Naive thymus-derived CD4-positive, alpha-beta T cell (primary cell): ENCODE measurements at regions not wholly inside any gene's neighbourhood (a gene's known extent, or its start where the extent isn't known, plus 50 kb on each side); places are given as distances from the start of the nearest gene placed in this dataset.

Experiments
- ATAC-seq: fragments of 150-1000 bp; cut with Tn5 transposase; 2 replicates; pipeline ENCODE4 v1.10.0; 2021; ENCODE audit warnings: mild to moderate bottlenecking, moderate library complexity
- CTCF ChIA-PET: fragments of 350-600 bp; sonication (Branson Sonifier 250); formaldehyde crosslinking; loops from one replicate; lab custom pipeline; 2021; ENCODE audit warnings: antibody characterized with exemption; lab: Charles Lee
- POLR2A ChIA-PET: fragments of 350-600 bp; sonication (Branson Sonifier 250); formaldehyde crosslinking; loops from one replicate; lab custom pipeline; 2021; ENCODE audit warnings: antibody characterized with exemption, inconsistent platforms; lab: Charles Lee
- DNase-seq, 9 donors: peaks; one replicate each; pipeline versions ENCODE4 v3.0.0 to v3.0.0-alpha.2; 2020 to 2022; ENCODE audit warnings: mixed read lengths in 1 of 9
- H3K27ac ChIP-seq: one replicate; pipeline ENCODE4 v1.7.0; 2013; ENCODE audit warnings: mild to moderate bottlenecking, low read depth, low read length, moderate library complexity
- H3K27me3 ChIP-seq, 2 donors: one replicate each; pipeline ENCODE4 v1.7.0; 2013; ENCODE audit warnings: low read length in 2 of 2, mild to moderate bottlenecking in 2 of 2, moderate library complexity in 2 of 2; ENCODE audit not compliant: control insufficient read depth in 2 of 2, insufficient read depth in 2 of 2
- H3K36me3 ChIP-seq, 3 experiments: 1 replicate in 2 of 3; 2 replicates in 1 of 3; pipeline ENCODE4 v1.7.0; 2013; ENCODE audit warnings: low read length in 3 of 3, mild to moderate bottlenecking in 3 of 3, moderate library complexity in 1 of 3; ENCODE audit not compliant: insufficient read depth in 3 of 3, control insufficient read depth in 2 of 3
- H3K4me1 ChIP-seq, 2 donors: one replicate each; pipeline ENCODE4 v1.7.0; 2013; ENCODE audit warnings: low read length in 2 of 2, mild to moderate bottlenecking in 2 of 2, moderate library complexity in 1 of 2; ENCODE audit not compliant: control insufficient read depth in 2 of 2, insufficient read depth in 2 of 2
- H3K4me3 ChIP-seq: 2 replicates; pipeline ENCODE4 v1.7.0; 2013; ENCODE audit warnings: mild to moderate bottlenecking, low read length
- H3K9me3 ChIP-seq, 3 experiments: 1 replicate in 2 of 3; 2 replicates in 1 of 3; pipeline ENCODE4 v1.7.0; 2013; ENCODE audit warnings: low read length in 3 of 3; ENCODE audit not compliant: control insufficient read depth in 2 of 3
- H3K27ac Mint-ChIP-seq, 9 donors: one replicate each; pipeline ENCODE4 v1.8.0; 2020 to 2022; ENCODE audit warnings: mixed read lengths in 9 of 9, mild to moderate bottlenecking in 8 of 9, moderate library complexity in 5 of 9, inconsistent platforms in 2 of 9
- H3K27me3 Mint-ChIP-seq, 5 donors: one replicate each; pipeline ENCODE4 v1.8.0; 2021 to 2022; ENCODE audit warnings: mixed read lengths in 5 of 5, mild to moderate bottlenecking in 1 of 5
- H3K36me3 Mint-ChIP-seq, 5 donors: one replicate each; pipeline ENCODE4 v1.8.0; 2020 to 2022; ENCODE audit warnings: mixed read lengths in 5 of 5, mild to moderate bottlenecking in 3 of 5, inconsistent platforms in 1 of 5
- H3K4me1 Mint-ChIP-seq, 7 donors: one replicate each; pipeline ENCODE4 v1.8.0; 2020 to 2022; ENCODE audit warnings: mixed read lengths in 7 of 7, mild to moderate bottlenecking in 3 of 7, inconsistent platforms in 1 of 7
- H3K4me3 Mint-ChIP-seq, 10 donors: one replicate each; pipeline ENCODE4 v1.8.0; 2020 to 2022; ENCODE audit warnings: mild to moderate bottlenecking in 10 of 10, mixed read lengths in 10 of 10, moderate library complexity in 6 of 10, inconsistent platforms in 2 of 10
- H3K9me3 Mint-ChIP-seq, 11 donors: one replicate each; pipeline ENCODE4 v1.8.0; 2020 to 2022; ENCODE audit warnings: mixed read lengths in 11 of 11, mild to moderate bottlenecking in 4 of 11, inconsistent platforms in 1 of 11, moderate library complexity in 1 of 11
- intact Hi-C, 2 donors: fragments of 100-400 bp; cut with micrococcal nuclease; formaldehyde crosslinking; loops; one replicate each; pipeline ENCODE4 v1.15.1; 2023

GRCh38 chr3:24780991-24781390 is 286.3 kb upstream of the THRB start:
- Histone ChIP-seq H3K4me3 (no peak overlapping the region), H3K9me3 (peaks cover 0 to 6% (median 6%) of the 10 kb centered on the region in 3 experiments), H3K4me1 (no peaks in the 10 kb centered on the region), H3K27me3 (no peaks in the 10 kb centered on the region), H3K36me3 (no peaks in the 10 kb centered on the region), H3K27ac (no peak overlapping the region)
- intact Hi-C loops = no loop called here
- POLR2A ChIA-PET = no interaction called here
- Mint-ChIP-seq H3K9me3 (peaks cover 0 to 28% (median 11%) of the 10 kb centered on the region in 11 donors), H3K4me1 (no peaks in the 10 kb centered on the region), H3K36me3 (peaks cover 0 to 4% (median 0%) of the 10 kb centered on the region in 5 donors), H3K27me3 (no peaks in the 10 kb centered on the region), H3K27ac (no peak overlapping the region), H3K4me3 (no peak overlapping the region)
- ATAC-seq = no peak
- CTCF ChIA-PET = no interaction called here
- no peak for DNase-seq

GRCh38 chr3:24781454-24781853 is 286.8 kb upstream of the THRB start:
- H3K36me3 Mint-ChIP-seq = peaks cover 0 to 4% (median 0%) of the 10 kb centered on the region in 5 donors
- Histone ChIP-seq H3K27ac (no peak overlapping the region), H3K4me3 (no peak overlapping the region), H3K9me3 (peaks cover 0 to 6% (median 6%) of the 10 kb centered on the region in 3 experiments), H3K27me3 (no peaks in the 10 kb centered on the region), H3K36me3 (no peaks in the 10 kb centered on the region), H3K4me1 (no peaks in the 10 kb centered on the region)
- no peak for DNase-seq
- H3K4me1 Mint-ChIP-seq = no peaks in the 10 kb centered on the region
- no peak for ATAC-seq
- ChIA-PET CTCF (no interaction called here), POLR2A (no interaction called here)
- no peak overlapping the region for H3K27ac Mint-ChIP-seq
- H3K4me3 Mint-ChIP-seq = no peak overlapping the region
- H3K27me3 Mint-ChIP-seq = no peaks in the 10 kb centered on the region
- intact Hi-C loops = no loop called here
- H3K9me3 Mint-ChIP-seq = peaks cover under 1 to 29% (median 11%) of the 10 kb centered on the region in 11 donors

GRCh38 chr3:24793896-24794295 is 299.2 kb upstream of the THRB start:
- Histone ChIP-seq H3K27me3 (no peaks in the 10 kb centered on the region), H3K27ac (no peak overlapping the region), H3K4me3 (no peak overlapping the region), H3K36me3 (no peaks in the 10 kb centered on the region), H3K9me3 (no peaks in the 10 kb centered on the region), H3K4me1 (no peaks in the 10 kb centered on the region)
- Mint-ChIP-seq H3K9me3 (peaks cover 0 to 17% (median 0%) of the 10 kb centered on the region in 11 donors), H3K4me3 (no peak overlapping the region), H3K36me3 (no peaks in the 10 kb centered on the region), H3K4me1 (no peaks in the 10 kb centered on the region), H3K27ac (no peak overlapping the region), H3K27me3 (no peaks in the 10 kb centered on the region)
- POLR2A ChIA-PET = no interaction called here
- CTCF ChIA-PET = no interaction called here
- intact Hi-C loops = no loop called here
- ATAC-seq = no peak
- no peak for DNase-seq

GRCh38 chr3:24802614-24803013 is 308.0 kb upstream of the THRB start:
- intact Hi-C loops = no loop called here
- H3K27ac ChIP-seq = no peak overlapping the region
- no peak overlapping the region for H3K4me3 Mint-ChIP-seq
- peaks cover 0 to 2% (median 0%) of the 10 kb centered on the region in 7 donors for H3K4me1 Mint-ChIP-seq
- ATAC-seq (no peak), DNase-seq (no peak)
- POLR2A ChIA-PET = no interaction called here
- H3K9me3 ChIP-seq = no peaks in the 10 kb centered on the region
- H3K36me3 Mint-ChIP-seq = no peaks in the 10 kb centered on the region
- H3K27me3 ChIP-seq = no peaks in the 10 kb centered on the region
- no peaks in the 10 kb centered on the region for H3K27me3 Mint-ChIP-seq
- H3K27ac Mint-ChIP-seq = no peak overlapping the region
- H3K9me3 Mint-ChIP-seq = peaks cover 0 to 4% (median 0%) of the 10 kb centered on the region in 11 donors
- H3K4me1 ChIP-seq = no peaks in the 10 kb centered on the region
- no peak overlapping the region for H3K4me3 ChIP-seq
- no peaks in the 10 kb centered on the region for H3K36me3 ChIP-seq
- CTCF ChIA-PET = no interaction called here

GRCh38 chr3:24804095-24804494 is 309.4 kb upstream of the THRB start:
- no peaks in the 10 kb centered on the region for H3K27me3 Mint-ChIP-seq
- H3K9me3 ChIP-seq = no peaks in the 10 kb centered on the region
- ATAC-seq (no peak), DNase-seq (no peak)
- no peak overlapping the region for H3K4me3 Mint-ChIP-seq
- no peaks in the 10 kb centered on the region for H3K4me1 ChIP-seq
- H3K9me3 Mint-ChIP-seq = peaks cover 0 to 4% (median 0%) of the 10 kb centered on the region in 11 donors
- H3K4me1 Mint-ChIP-seq = peaks cover 0 to 2% (median 0%) of the 10 kb centered on the region in 7 donors
- no peak overlapping the region for H3K4me3 ChIP-seq
- no peak overlapping the region for H3K27ac ChIP-seq
- POLR2A ChIA-PET = no interaction called here
- no peak overlapping the region for H3K27ac Mint-ChIP-seq
- CTCF ChIA-PET = no interaction called here
- intact Hi-C loops = no loop called here
- no peaks in the 10 kb centered on the region for H3K36me3 ChIP-seq
- no peaks in the 10 kb centered on the region for H3K27me3 ChIP-seq
- H3K36me3 Mint-ChIP-seq = no peaks in the 10 kb centered on the region

GRCh38 chr3:24810881-24811280 is 316.2 kb upstream of the THRB start:
- no peaks in the 10 kb centered on the region for H3K9me3 ChIP-seq
- no peaks in the 10 kb centered on the region for H3K36me3 Mint-ChIP-seq
- ChIA-PET CTCF (no interaction called here), POLR2A (no interaction called here)
- no peaks in the 10 kb centered on the region for H3K27me3 ChIP-seq
- H3K27me3 Mint-ChIP-seq = no peaks in the 10 kb centered on the region
- DNase-seq = no peak
- no peaks in the 10 kb centered on the region for H3K4me1 ChIP-seq
- no peaks in the 10 kb centered on the region for H3K36me3 ChIP-seq
- ATAC-seq = no peak
- intact Hi-C loops = no loop called here
- H3K4me3 Mint-ChIP-seq = no peak overlapping the region
- H3K27ac ChIP-seq = no peak overlapping the region
- no peaks in the 10 kb centered on the region for H3K4me1 Mint-ChIP-seq
- H3K4me3 ChIP-seq = no peak overlapping the region
- H3K27ac Mint-ChIP-seq = no peak overlapping the region
- H3K9me3 Mint-ChIP-seq = peaks cover 0 to 9% (median 2%) of the 10 kb centered on the region in 11 donors

- Histone ChIP-seq H3K4me3 (no peak overlapping the region), H3K9me3 (no peaks in the 10 kb centered on the region), H3K36me3 (no peaks in the 10 kb centered on the region), H3K27me3 (peaks cover 0 to 3% of the 10 kb centered on the region in 2 donors), H3K4me1 (no peaks in the 10 kb centered on the region), H3K27ac (no peak overlapping the region)
- Mint-ChIP-seq H3K4me1 (no peaks in the 10 kb centered on the region), H3K27ac (no peak overlapping the region), H3K36me3 (no peaks in the 10 kb centered on the region), H3K27me3 (no peaks in the 10 kb centered on the region), H3K9me3 (peaks cover 0 to 9% (median 2%) of the 10 kb centered on the region in 11 donors), H3K4me3 (no peak overlapping the region)
- no peak for DNase-seq
- intact Hi-C loops = no loop called here
- ATAC-seq = no peak
- ChIA-PET CTCF (no interaction called here), POLR2A (no interaction called here)
These were observed 317.5 kb upstream of the THRB start for GRCh38 chr3:24812116-24812515.
